Fibroblast of villous mesenchyme (primary cell): ENCODE measurements at regions not wholly inside any gene's neighbourhood (a gene's known extent, or its start where the extent isn't known, plus 50 kb on each side); places are given as distances from the start of the nearest gene placed in this dataset.
"Not testable (repeated sequence)": the region's sequence is repeated elsewhere in the genome, so short reads cannot be mapped to it uniquely, and the experiment has no call there.

Source experiments
- DNase-seq: peaks from one replicate; pipeline ENCODE4 v3.0.0-alpha.2; 2010; ENCODE audit warnings: low read depth
- H3K4me3 ChIP-seq: 2 replicates; pipeline ENCODE4 v1.5.1; 2011; ENCODE audit warnings: low read depth, mild to moderate bottlenecking, low read length
- CTCF ChIP-seq: IDR thresholded peaks from 2 replicates; pipeline ENCODE4 v1.5.1; 2012; ENCODE audit warnings: low read depth, mild to moderate bottlenecking, low read length; ENCODE audit not compliant: insufficient read depth

GRCh38 chr20:26208296-26209091 lies 511.8 kb upstream of the ZNF337 start:
- H3K4me3 ChIP-seq, result no peak overlapping the region
- peak; percentile 0 for DNase-seq
- TF ChIP-seq CTCF, result no peak

GRCh38 chr20:26207967-26208295 lies 511.3 kb upstream of the ZNF337 start:
- not testable (repeated sequence) for H3K4me3 ChIP-seq, DNase-seq

GRCh38 chr20:26207237-26207966 lies 510.7 kb upstream of the ZNF337 start:
- no peak overlapping the region for H3K4me3 ChIP-seq
- no peak for DNase-seq

GRCh38 chr20:26205350-26205749 lies 508.7 kb upstream of the ZNF337 start:
- no peak for TF ChIP-seq CTCF
- DNase-seq, result no peak
- no peak overlapping the region for H3K4me3 ChIP-seq

More at GRCh38 chr20:26207237-26207966, 510.7 kb upstream of the ZNF337 start:
- no peak for TF ChIP-seq CTCF

GRCh38 chr20:26201026-26201425 lies 504.4 kb upstream of the ZNF337 start:
- DNase-seq, H3K4me3 ChIP-seq: not testable (repeated sequence)

GRCh38 chr20:26187329-26187728 lies 490.7 kb upstream of the ZNF337 start:
- not testable (repeated sequence) for DNase-seq, H3K4me3 ChIP-seq

GRCh38 chr20:26183720-26184119 lies 487.1 kb upstream of the ZNF337 start:
- H3K4me3 ChIP-seq, DNase-seq: not testable (repeated sequence)

GRCh38 chr20:26181364-26181763 lies 484.7 kb upstream of the ZNF337 start:
- DNase-seq, H3K4me3 ChIP-seq: not testable (repeated sequence)

- H3K4me3 ChIP-seq, DNase-seq: not testable (repeated sequence)
These were observed 475.2 kb upstream of the ZNF337 start for GRCh38 chr20:26171875-26172274.

- H3K4me3 ChIP-seq, result no peak overlapping the region
- no peak for TF ChIP-seq CTCF
- DNase-seq, result peak; percentile 14
These were observed 472.9 kb upstream of the ZNF337 start for GRCh38 chr20:26169506-26169905.
